Astrocyte (in vitro differentiated cells and primary cell): ENCODE measurements at regions not wholly inside any gene's neighbourhood (a gene's known extent, or its start where the extent isn't known, plus 50 kb on each side); places are given as distances from the start of the nearest gene placed in this dataset.

Experiments
- EZH2 ChIP-seq: IDR thresholded peaks from 2 replicates; pipeline ENCODE4 v1.6.1; 2012; ENCODE audit warnings: mild to moderate bottlenecking, low read length, inconsistent platforms; ENCODE audit not compliant: insufficient read depth
- TF ChIP-seq, protein P1 (sequence below): IDR thresholded peaks from 2 replicates; pipeline ENCODE4 v1.5.1; 2011; ENCODE audit warnings: low read depth, mild to moderate bottlenecking, inconsistent platforms, low read length, moderate library complexity; ENCODE audit not compliant: insufficient read depth

DNA sequence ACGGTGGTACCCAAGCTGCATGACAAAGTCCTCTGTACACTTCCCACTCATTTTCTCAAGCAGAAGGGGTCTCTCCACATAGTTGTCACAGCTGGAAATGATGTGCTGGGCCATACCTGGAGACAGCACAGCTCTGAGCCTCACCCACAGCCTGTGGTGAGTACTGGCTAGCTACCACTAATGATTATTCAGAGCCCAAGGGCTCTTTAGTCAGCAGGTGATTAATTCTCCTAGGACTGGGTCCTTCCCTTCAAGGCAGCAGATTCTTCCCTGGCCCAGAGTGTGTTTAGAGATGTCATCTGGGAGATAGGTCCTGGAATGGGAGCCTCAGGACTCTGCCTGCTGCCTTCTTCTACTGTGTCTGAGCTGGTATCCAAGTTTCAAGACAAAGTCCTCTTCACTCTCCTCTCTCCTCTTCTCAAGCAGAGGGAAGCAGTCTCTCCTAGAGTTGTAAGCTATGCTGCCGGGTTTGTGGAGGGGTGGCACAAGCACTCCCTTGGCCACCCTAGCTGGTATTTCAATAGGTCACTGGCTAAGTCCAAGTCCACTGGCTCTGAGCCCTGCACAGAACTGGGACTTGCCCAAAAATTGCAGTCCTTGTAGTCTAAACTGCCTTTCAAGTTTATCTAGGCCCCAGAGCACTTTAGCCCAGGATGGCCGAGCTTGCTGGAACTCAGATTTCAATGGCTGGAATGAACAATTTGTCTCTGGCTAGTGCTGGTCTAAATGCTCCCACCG, 49.8 kb upstream of the VGLL2 start:
- TF ChIP-seq, protein P1, sequence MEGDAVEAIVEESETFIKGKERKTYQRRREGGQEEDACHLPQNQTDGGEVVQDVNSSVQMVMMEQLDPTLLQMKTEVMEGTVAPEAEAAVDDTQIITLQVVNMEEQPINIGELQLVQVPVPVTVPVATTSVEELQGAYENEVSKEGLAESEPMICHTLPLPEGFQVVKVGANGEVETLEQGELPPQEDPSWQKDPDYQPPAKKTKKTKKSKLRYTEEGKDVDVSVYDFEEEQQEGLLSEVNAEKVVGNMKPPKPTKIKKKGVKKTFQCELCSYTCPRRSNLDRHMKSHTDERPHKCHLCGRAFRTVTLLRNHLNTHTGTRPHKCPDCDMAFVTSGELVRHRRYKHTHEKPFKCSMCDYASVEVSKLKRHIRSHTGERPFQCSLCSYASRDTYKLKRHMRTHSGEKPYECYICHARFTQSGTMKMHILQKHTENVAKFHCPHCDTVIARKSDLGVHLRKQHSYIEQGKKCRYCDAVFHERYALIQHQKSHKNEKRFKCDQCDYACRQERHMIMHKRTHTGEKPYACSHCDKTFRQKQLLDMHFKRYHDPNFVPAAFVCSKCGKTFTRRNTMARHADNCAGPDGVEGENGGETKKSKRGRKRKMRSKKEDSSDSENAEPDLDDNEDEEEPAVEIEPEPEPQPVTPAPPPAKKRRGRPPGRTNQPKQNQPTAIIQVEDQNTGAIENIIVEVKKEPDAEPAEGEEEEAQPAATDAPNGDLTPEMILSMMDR: no peak
- TF ChIP-seq EZH2: no peak
